Common myeloid progenitor, CD34-positive (primary cell): ENCODE measurements at regions not wholly inside any gene's neighbourhood (a gene's known extent, or its start where the extent isn't known, plus 50 kb on each side); places are given as distances from the start of the nearest gene placed in this dataset.

ENCODE experiments used
- CTCF ChIA-PET: fragments of 350-600 bp; sonication (Branson Sonifier 250); formaldehyde crosslinking; loops from one replicate; lab custom pipeline; 2021; ENCODE audit warnings: antibody characterized with exemption; lab: Charles Lee
- POLR2A ChIA-PET: fragments of 350-600 bp; sonication (Branson Sonifier 250); formaldehyde crosslinking; loops from one replicate; lab custom pipeline; 2021; ENCODE audit warnings: antibody characterized with exemption; lab: Charles Lee
- DNase-seq, 3 donors: peaks; one replicate each; pipeline versions ENCODE4 v3.0.0 to v3.0.0-alpha.2; 2013
- H3K27ac ChIP-seq, 2 experiments: 1 replicate in 1 of 2; 2 replicates in 1 of 2; pipeline ENCODE4 v1.7.0; 2013; ENCODE audit warnings: inconsistent platforms in 2 of 2, low read length in 2 of 2, mild to moderate bottlenecking in 2 of 2, low read depth in 1 of 2, moderate library complexity in 1 of 2; ENCODE audit not compliant: severe bottlenecking in 2 of 2, insufficient read depth in 1 of 2, poor library complexity in 1 of 2
- H3K27me3 ChIP-seq, 5 experiments: replicated peaks in 2 of 5; 1 replicate in 3 of 5; 2 replicates in 2 of 5; pipeline versions ENCODE4 v1.6.1 to v1.7.0; 2013; ENCODE audit warnings: low read length in 4 of 5, mild to moderate bottlenecking in 2 of 5, moderate library complexity in 2 of 5, inconsistent platforms in 1 of 5; ENCODE audit not compliant: insufficient read depth in 5 of 5, control insufficient read depth in 4 of 5
- H3K36me3 ChIP-seq, 4 experiments: 1 replicate in 2 of 4; 2 replicates in 2 of 4; pipeline versions ENCODE4 v1.6.1 to v1.7.0; 2013; ENCODE audit warnings: low read length in 3 of 4, control low read depth in 1 of 4, mild to moderate bottlenecking in 1 of 4; ENCODE audit not compliant: control insufficient read depth in 4 of 4, insufficient read depth in 4 of 4
- H3K4me1 ChIP-seq, 4 experiments: 1 replicate in 3 of 4; 2 replicates in 1 of 4; pipeline versions ENCODE4 v1.6.1 to v1.7.1; 2013; ENCODE audit warnings: low read length in 3 of 4, mild to moderate bottlenecking in 3 of 4, control low read depth in 1 of 4, inconsistent platforms in 1 of 4, moderate library complexity in 1 of 4; ENCODE audit not compliant: control insufficient read depth in 4 of 4, insufficient read depth in 4 of 4; ENCODE audit errors: control extremely low read depth in 1 of 4
- H3K4me3 ChIP-seq, 7 experiments: 1 replicate in 4 of 7; 2 replicates in 3 of 7; pipeline versions ENCODE4 v1.5.1 to v1.7.0; 2013; ENCODE audit warnings: mild to moderate bottlenecking in 7 of 7, low read length in 6 of 7, moderate library complexity in 6 of 7, inconsistent platforms in 2 of 7, low read depth in 2 of 7, control low read depth in 1 of 7; ENCODE audit not compliant: insufficient read depth in 4 of 7, control insufficient read depth in 1 of 7; ENCODE audit errors: extremely low read depth in 1 of 7
- H3K9me3 ChIP-seq, 5 experiments: 1 replicate in 4 of 5; 2 replicates in 1 of 5; pipeline versions ENCODE4 v1.6.1 to v1.7.1; 2013; ENCODE audit warnings: low read length in 4 of 5, mild to moderate bottlenecking in 2 of 5, inconsistent platforms in 1 of 5, low read depth in 1 of 5, moderate library complexity in 1 of 5; ENCODE audit not compliant: control insufficient read depth in 4 of 5, insufficient read depth in 2 of 5; ENCODE audit errors: control extremely low read depth in 1 of 5
- WGBS: methylation state at CpG from one replicate; pipeline ENCODE4 v1.1.5; 2013; ENCODE audit not compliant: insufficient coverage; 5-methylcytosine and 5-hydroxymethylcytosine counted together

DNA sequence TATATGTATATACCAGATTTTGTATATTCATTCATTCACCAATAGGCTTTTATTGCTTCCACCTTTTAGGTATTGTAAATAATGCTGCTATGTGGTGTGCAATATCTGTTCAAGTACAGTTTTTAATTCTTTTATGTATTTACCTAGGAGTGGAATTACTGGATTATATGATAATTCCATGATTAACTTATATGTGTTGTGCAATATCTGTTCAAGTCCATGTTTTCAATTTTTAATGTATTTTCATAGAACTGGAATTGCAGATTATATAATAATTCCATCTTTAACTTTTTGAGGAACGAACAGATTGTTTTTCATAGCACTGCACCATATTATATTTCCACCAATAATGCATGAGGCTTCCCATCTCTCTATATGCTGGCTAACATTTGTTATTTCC is 50.6 kb upstream of the L3MBTL4 start:
- no peak for DNase-seq
- no peaks in the 10 kb centered on the region for H3K27me3 ChIP-seq
- CTCF ChIA-PET, result no interaction called here
- no peak overlapping the region for H3K4me3 ChIP-seq
- H3K36me3 ChIP-seq, result no peaks in the 10 kb centered on the region
- POLR2A ChIA-PET, result no interaction called here
- no peaks in the 10 kb centered on the region for H3K9me3 ChIP-seq
- H3K27ac ChIP-seq, result no peak overlapping the region
- no peaks in the 10 kb centered on the region for H3K4me1 ChIP-seq
- no CpG with 5 or more reads among the region's 1 CpG for WGBS

DNA sequence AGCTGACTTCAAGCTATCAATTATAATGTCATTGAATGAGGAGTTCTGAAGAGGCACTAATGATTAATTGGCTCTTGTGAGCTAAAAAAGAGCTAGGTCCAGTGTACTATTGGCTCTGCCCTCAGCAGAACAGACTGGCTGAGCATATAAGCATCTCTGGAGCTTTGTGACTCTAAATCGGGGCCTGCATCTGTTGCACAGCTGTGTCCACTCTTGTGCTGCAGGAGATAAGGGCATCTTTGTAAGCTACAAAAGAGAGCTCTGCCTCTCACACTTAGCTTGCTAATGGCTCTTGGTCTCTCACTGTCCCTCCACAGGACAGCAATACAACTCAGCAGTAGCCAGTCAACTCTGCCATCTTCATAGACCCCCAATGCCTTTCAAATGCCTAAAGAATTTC is 61.5 kb upstream of the L3MBTL4 start:
- Histone ChIP-seq H3K4me1 (no peaks in the 10 kb centered on the region), H3K9me3 (peaks cover 0 to 3% (median 0%) of the 10 kb centered on the region in 5 experiments), H3K36me3 (no peaks in the 10 kb centered on the region), H3K27ac (no peak overlapping the region), H3K27me3 (no peaks in the 10 kb centered on the region), H3K4me3 (no peak overlapping the region)
- no peak for DNase-seq
- CTCF ChIA-PET, result interaction anchor here (1.2 kb wide), 1 partner anchor 10 kb away, joined by 3 read pairs; no protein-coding TSS in a partner anchor
- POLR2A ChIA-PET, result no interaction called here
- 89% methylated on average over 1 of the region's 1 CpG for WGBS

DNA sequence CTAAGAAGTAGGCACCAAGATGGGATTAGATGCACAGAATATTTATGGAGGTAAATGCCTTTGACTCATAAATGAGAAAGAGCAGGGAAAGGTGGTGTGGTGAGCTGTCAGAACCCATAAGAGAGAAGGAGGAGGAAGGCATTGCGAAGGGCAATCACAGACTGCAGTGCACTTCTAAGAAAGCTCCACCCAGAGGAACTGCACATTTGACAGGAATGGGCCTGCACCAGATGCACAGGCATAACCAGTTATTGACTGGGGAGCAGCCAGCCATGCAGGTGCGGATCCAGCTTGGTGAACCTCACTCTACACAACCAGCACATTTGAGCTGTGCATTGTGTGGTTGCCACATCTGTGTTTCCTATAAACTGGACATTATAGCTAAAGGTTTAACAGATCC is 62.2 kb upstream of the L3MBTL4 start:
- H3K4me3 ChIP-seq, result no peak overlapping the region
- POLR2A ChIA-PET, result no interaction called here
- H3K9me3 ChIP-seq, result no peaks in the 10 kb centered on the region
- no peaks in the 10 kb centered on the region for H3K36me3 ChIP-seq
- WGBS, result 100% methylated on average over 1 of the region's 2 CpGs
- H3K27ac ChIP-seq, result no peak overlapping the region
- no peak for DNase-seq
- H3K4me1 ChIP-seq, result no peaks in the 10 kb centered on the region
- H3K27me3 ChIP-seq, result no peaks in the 10 kb centered on the region
- CTCF ChIA-PET, result interaction anchor here (1.2 kb wide), 1 partner anchor 9 kb away, joined by 3 read pairs; no protein-coding TSS in a partner anchor

DNA sequence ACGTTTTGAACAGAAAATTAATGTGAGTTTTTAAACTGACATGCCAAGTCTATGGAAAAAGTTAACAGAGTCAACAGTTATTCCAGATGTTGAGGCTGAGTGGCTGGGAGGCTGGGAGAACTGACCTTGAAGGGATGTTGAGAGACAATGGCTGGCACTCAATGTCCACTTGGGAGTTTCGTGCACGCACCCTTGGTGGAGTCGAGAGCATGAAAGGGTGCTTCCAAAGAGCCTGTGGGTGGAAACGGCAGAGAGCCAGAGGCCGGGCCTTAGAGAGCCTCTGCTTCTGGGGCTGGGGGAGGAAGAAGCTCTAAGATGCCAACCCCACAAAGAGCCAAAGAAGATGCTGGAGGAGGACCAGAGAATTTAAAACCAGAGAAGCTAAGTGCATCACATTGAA is 63.4 kb upstream of the L3MBTL4 start:
- DNase-seq, result no peak
- H3K4me1 ChIP-seq, result no peaks in the 10 kb centered on the region
- H3K27ac ChIP-seq, result no peak overlapping the region
- H3K4me3 ChIP-seq, result no peak overlapping the region
- no peaks in the 10 kb centered on the region for H3K9me3 ChIP-seq
- CTCF ChIA-PET, result interaction anchor here (1.0 to 1.4 kb wide), 2 partner anchors 599 to 601 kb away, joined by 3 to 5 read pairs; no protein-coding TSS in a partner anchor
- POLR2A ChIA-PET, result no interaction called here
- WGBS, result 82% methylated on average over 5 of the region's 6 CpGs
- H3K27me3 ChIP-seq, result no peaks in the 10 kb centered on the region
- no peaks in the 10 kb centered on the region for H3K36me3 ChIP-seq

DNA sequence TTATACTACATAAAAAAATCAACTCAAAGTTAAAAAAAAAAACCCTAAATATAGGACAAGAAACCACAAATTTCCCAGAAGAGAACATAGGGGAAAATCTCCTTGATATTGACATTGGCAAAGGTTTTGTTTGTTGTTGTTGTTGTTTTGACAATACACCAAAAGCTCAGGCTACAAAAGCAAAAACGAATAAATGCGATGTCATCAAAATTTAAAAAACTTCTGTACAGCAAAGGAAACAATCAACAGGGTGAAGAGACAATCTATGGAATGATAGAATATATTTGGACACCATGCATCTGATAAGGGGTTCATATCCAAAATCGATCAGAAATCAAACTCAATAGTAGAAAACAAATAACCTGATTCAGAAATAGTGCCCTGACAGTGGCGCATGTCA is 65.0 kb upstream of the L3MBTL4 start:
- no peak overlapping the region for H3K4me3 ChIP-seq
- no peak overlapping the region for H3K27ac ChIP-seq
- POLR2A ChIA-PET, result no interaction called here
- no peaks in the 10 kb centered on the region for H3K4me1 ChIP-seq
- CTCF ChIA-PET, result interaction anchor here (1.4 to 1.7 kb wide), 2 partner anchors 602 to 611 kb away, joined by 5 read pairs; no protein-coding TSS in a partner anchor
- no peaks in the 10 kb centered on the region for H3K36me3 ChIP-seq
- no peaks in the 10 kb centered on the region for H3K9me3 ChIP-seq
- 100% methylated on average over 1 of the region's 4 CpGs for WGBS
- peaks cover 0 to 3% (median 0%) of the 10 kb centered on the region in 5 experiments for H3K27me3 ChIP-seq
- DNase-seq, result no peak

DNA sequence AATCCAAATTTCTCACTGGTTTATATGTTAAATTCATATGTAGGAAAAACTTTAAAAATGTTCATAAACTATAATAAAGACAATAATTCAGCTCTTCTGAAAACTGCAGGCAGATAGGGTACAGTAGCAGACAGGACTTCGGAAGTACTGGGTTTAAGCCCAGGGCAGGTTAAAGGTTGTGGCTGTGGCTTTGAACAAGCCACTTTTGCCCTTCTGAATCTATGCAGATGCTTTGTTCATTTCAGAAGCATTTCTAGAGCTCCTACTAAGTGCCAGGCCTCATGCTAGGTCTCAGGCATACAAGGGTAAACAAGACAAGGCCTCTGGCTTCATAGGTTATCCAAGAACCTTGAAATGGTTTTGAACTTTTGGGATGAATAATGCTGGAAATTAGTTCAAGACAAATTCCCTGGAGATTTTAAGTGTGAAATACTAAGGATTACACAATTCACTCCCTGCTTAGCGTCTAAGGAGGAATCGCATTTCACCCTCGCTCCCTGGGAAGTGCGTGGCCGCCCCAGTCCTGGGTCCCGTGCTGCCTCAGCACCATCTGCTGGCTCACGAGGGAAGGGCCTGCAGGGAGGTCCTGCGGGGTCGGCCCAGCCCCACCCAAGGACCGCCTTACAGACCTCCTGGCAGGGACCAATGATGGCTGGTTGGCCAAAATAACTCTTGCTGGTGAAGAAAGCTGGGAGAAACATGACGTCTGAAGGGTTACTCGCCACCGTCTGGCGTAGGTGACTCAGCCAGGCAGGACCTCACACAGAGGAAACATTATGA is 67.7 kb upstream of the L3MBTL4 start:
- no peaks in the 10 kb centered on the region for H3K36me3 ChIP-seq
- no peak overlapping the region for H3K27ac ChIP-seq
- WGBS, result 9% methylated on average over 12 of the region's 15 CpGs
- POLR2A ChIA-PET, result interaction anchor here (0.6 kb wide), 1 partner anchor 264 kb away, joined by 4 read pairs; no protein-coding TSS in a partner anchor
- H3K27me3 ChIP-seq, result peaks cover 0 to 10% (median 5%) of the 10 kb centered on the region in 5 experiments
- no peak overlapping the region for H3K4me3 ChIP-seq
- no peaks in the 10 kb centered on the region for H3K9me3 ChIP-seq
- DNase-seq, result peak; percentile 53 to 66 (median 62)
- CTCF ChIA-PET, result interaction anchor here (0.7 to 5.3 kb wide), 11 partner anchors 8 to 736 kb away, joined by 3 to 37 read pairs (median 3); no protein-coding TSS in a partner anchor
- no peaks in the 10 kb centered on the region for H3K4me1 ChIP-seq

DNA sequence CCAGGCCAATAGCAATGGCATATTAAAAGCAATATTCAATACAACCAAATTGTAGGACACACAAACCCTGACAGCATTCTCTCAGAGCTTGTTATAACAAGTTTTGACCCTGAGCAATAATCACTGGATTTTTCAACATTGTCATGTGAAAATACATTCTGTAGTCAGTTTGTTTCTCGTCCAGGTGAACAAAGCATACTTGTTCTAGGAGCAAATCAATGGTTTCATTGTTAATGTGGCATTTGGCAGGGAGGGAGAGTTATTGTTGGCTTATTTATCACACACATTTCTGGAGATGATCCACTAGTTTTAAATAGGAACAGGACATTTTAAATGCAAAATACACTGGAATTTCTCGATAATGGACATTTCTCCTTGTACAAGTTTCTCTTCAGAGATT is 69.9 kb upstream of the L3MBTL4 start:
- H3K27me3 ChIP-seq, result peaks cover 0 to 10% (median 6%) of the 10 kb centered on the region in 5 experiments
- H3K9me3 ChIP-seq, result no peaks in the 10 kb centered on the region
- no peak for DNase-seq
- ChIA-PET CTCF (interaction anchor here (0.6 to 5.3 kb wide), 5 partner anchors 8 to 615 kb away, joined by 3 to 37 read pairs (median 3); no protein-coding TSS in a partner anchor), POLR2A (no interaction called here)
- no peaks in the 10 kb centered on the region for H3K36me3 ChIP-seq
- no peak overlapping the region for H3K4me3 ChIP-seq
- H3K27ac ChIP-seq, result no peak overlapping the region
- 87% methylated on average over 2 of the region's 2 CpGs for WGBS
- H3K4me1 ChIP-seq, result no peaks in the 10 kb centered on the region
